K562 (cell line): ENCODE measurements at regions not wholly inside any gene's neighbourhood (a gene's known extent, or its start where the extent isn't known, plus 50 kb on each side); places are given as distances from the start of the nearest gene placed in this dataset.

Experiments
- ATAC-seq: fragments of 200-7000 bp; cut with Tn5 transposase; 3 replicates; pipeline ENCODE4 v1.9.1; 2020; ENCODE audit warnings: moderate library complexity
- BruUV-seq: library from RNA; stranded (reverse); fragments of 400-500 nt; replicated peaks from 2 replicates; lab custom pipeline; 2021; lab: Mats Ljungman, UMichigan
- CTCF ChIA-PET: fragments of 300-600 bp; formaldehyde crosslinking; extraction: SDS; loops from one replicate; lab custom pipeline; 2021; ENCODE audit warnings: low intra/inter-chr PET ratio; lab: Yijun Ruan, JAX
- POLR2A ChIA-PET: fragments of 300-600, 350-650 bp; sonication (Branson Sonifier 250); formaldehyde crosslinking; extraction: SDS; loops from one replicate; lab custom pipeline; 2021; ENCODE audit warnings: antibody characterized with exemption, inconsistent platforms; lab: Yijun Ruan, JAX
- DNase-seq, 4 experiments: peaks; one replicate each; pipeline versions ENCODE4 v3.0.0 to v3.0.0-alpha.2; 2011 to 2018; ENCODE audit warnings: low spot score in 3 of 4, mixed read lengths in 3 of 4; ENCODE audit errors: extremely low read depth in 1 of 4
- FAIRE-seq: peaks from 2 replicates; lab custom pipeline; 2011; peaks lifted over from hg19 to GRCh38; lab: Jason Lieb, UNC
- H2AFZ ChIP-seq: 2 replicates; pipeline ENCODE4 v1.6.0; 2011; ENCODE audit warnings: low read depth, low read length, control low read depth, inconsistent platforms
- H3K27ac ChIP-seq: fragments of 200-600 bp; 3 replicates; pipeline ENCODE4 v1.8.0; 2011; ENCODE audit warnings: low read depth, mild to moderate bottlenecking, control low read depth, inconsistent platforms, low read length, moderate library complexity, mixed read lengths; ENCODE audit errors: extremely low read depth
- H3K27me3 ChIP-seq, 2 experiments: fragments of 300-600 bp in 1 of 2; 2 replicates in 1 of 2; 3 replicates in 1 of 2; pipeline versions ENCODE4 v1.6.0 to v1.8.0; 2011; ENCODE audit warnings: inconsistent platforms in 2 of 2, low read length in 2 of 2, mild to moderate bottlenecking in 1 of 2, mixed read lengths in 1 of 2, moderate library complexity in 1 of 2; ENCODE audit not compliant: control insufficient read depth in 2 of 2, insufficient read depth in 2 of 2
- H3K36me3 ChIP-seq: fragments of 300-600 bp; 3 replicates; pipeline ENCODE4 v1.8.0; 2011; ENCODE audit warnings: mild to moderate bottlenecking, low read length, inconsistent platforms; ENCODE audit not compliant: control insufficient read depth, insufficient read depth
- H3K4me1 ChIP-seq, 2 experiments: fragments of 200-600 bp in 1 of 2; replicated peaks in 1 of 2; 2 replicates in 1 of 2; 3 replicates in 1 of 2; pipeline versions ENCODE4 v1.5.1 to v1.8.0; 2011; ENCODE audit warnings: inconsistent platforms in 2 of 2, low read length in 2 of 2, mild to moderate bottlenecking in 1 of 2, mixed read lengths in 1 of 2, moderate library complexity in 1 of 2; ENCODE audit not compliant: control insufficient read depth in 2 of 2, insufficient read depth in 2 of 2
- H3K4me2 ChIP-seq: 2 replicates; pipeline ENCODE4 v1.6.1; 2011; ENCODE audit warnings: low read length, control low read depth, inconsistent platforms, mixed read lengths; ENCODE audit not compliant: insufficient read depth
- H3K4me3 ChIP-seq: fragments of 200-600 bp; sonication (generic), shearing (Covaris generic); 2 replicates; pipeline ENCODE4 v1.5.1; 2016; ENCODE audit warnings: control low read depth, inconsistent platforms
- H3K79me2 ChIP-seq: fragments of 200-600 bp; 3 replicates; pipeline ENCODE4 v1.8.0; 2011; ENCODE audit warnings: low read length, inconsistent platforms; ENCODE audit not compliant: control insufficient read depth, insufficient read depth
- H3K9ac ChIP-seq, 2 experiments: 2 replicates each; pipeline versions ENCODE4 v1.6.0 to v1.6.1; 2011; ENCODE audit warnings: low read depth in 2 of 2, low read length in 2 of 2, control low read depth in 1 of 2, inconsistent platforms in 1 of 2, mild to moderate bottlenecking in 1 of 2, mixed read lengths in 1 of 2; ENCODE audit not compliant: insufficient read depth in 1 of 2
- H3K9me1 ChIP-seq: one replicate; pipeline ENCODE4 v1.6.0; 2011; ENCODE audit warnings: inconsistent platforms, mild to moderate bottlenecking, low read length, moderate library complexity; ENCODE audit not compliant: control insufficient read depth, insufficient read depth
- H3K9me3 ChIP-seq: replicated peaks from 2 replicates; pipeline ENCODE4 v1.5.1; 2011; ENCODE audit warnings: low read depth, low read length, inconsistent platforms; ENCODE audit not compliant: control insufficient read depth, insufficient read depth
- H4K20me1 ChIP-seq: replicated peaks from 2 replicates; pipeline ENCODE4 v1.6.1; 2011; ENCODE audit warnings: low read length, inconsistent platforms, mixed read lengths; ENCODE audit not compliant: control insufficient read depth, insufficient read depth
- FOXK2 ChIP-seq, 2 experiments: fragments of 450-650 bp; IDR thresholded peaks in 1 of 2; conservative IDR thresholded peaks in 1 of 2; 2 replicates each; pipeline ENCODE4 v1.6.1; 2016; ENCODE audit warnings: low read depth in 2 of 2, mild to moderate bottlenecking in 1 of 2
- GATAD2B ChIP-seq: fragments of 450-650 bp; IDR thresholded peaks from 2 replicates; pipeline ENCODE4 v1.6.1; 2017; ENCODE audit warnings: mild to moderate bottlenecking, borderline replicate concordance
- IFI16 ChIP-seq: fragments of 250-450 bp; sonication (Bioruptor Pico); IDR thresholded peaks from 2 replicates; pipeline ENCODE4 v2.1.2; 2022; ENCODE audit warnings: mild to moderate bottlenecking, inconsistent platforms
- ILK ChIP-seq: fragments of 450-650 bp; IDR thresholded peaks from 2 replicates; pipeline ENCODE4 v1.6.1; 2016; ENCODE audit warnings: missing genetic modification characterization, low read depth, mild to moderate bottlenecking, missing compliant biosample characterization, moderate library complexity, borderline replicate concordance
- MCM2 ChIP-seq: fragments of 450-650 bp; IDR thresholded peaks from 2 replicates; pipeline ENCODE4 v1.6.1; 2017; ENCODE audit warnings: low read depth, mild to moderate bottlenecking
- MNT ChIP-seq, 2 experiments: fragments of 450-650 bp; conservative IDR thresholded peaks; 2 replicates each; pipeline ENCODE4 v1.6.1; 2017; ENCODE audit warnings: mild to moderate bottlenecking in 2 of 2, moderate library complexity in 2 of 2
- TAL1 ChIP-seq: fragments of 450-650 bp; IDR thresholded peaks from 2 replicates; pipeline ENCODE4 v1.6.1; 2016; ENCODE audit warnings: mild to moderate bottlenecking
- TSC22D4 ChIP-seq: fragments of 450-650 bp; IDR thresholded peaks from 2 replicates; pipeline ENCODE4 v1.6.1; 2016; ENCODE audit warnings: missing genetic modification characterization, missing biosample characterization, control low read depth
- ZBTB9 ChIP-seq: fragments of 450-650 bp; formaldehyde crosslinking; IDR thresholded peaks from 2 replicates; pipeline ENCODE4 v1.4.0; 2020; ENCODE audit warnings: mild to moderate bottlenecking, moderate library complexity
- ZNF551 ChIP-seq: fragments of 250-450 bp; sonication (Bioruptor Pico); IDR thresholded peaks from 2 replicates; pipeline ENCODE4 v1.5.0; 2021; ENCODE audit warnings: mild to moderate bottlenecking, moderate library complexity
- ZNF696 ChIP-seq: fragments of 250-450 bp; sonication (Bioruptor Pico); conservative IDR thresholded peaks from 2 replicates; pipeline ENCODE4 v1.4.0; 2020; ENCODE audit warnings: mild to moderate bottlenecking, moderate library complexity
- WGBS: fragments of 100-300 bp; shearing (Covaris generic); methylation state at CpG from one replicate; pipeline ENCODE4 v1.1.6; 2016; ENCODE audit warnings: low coverage, mixed read lengths; ENCODE audit not compliant: insufficient coverage; ENCODE audit errors: missing lambda C conversion rate; 5-methylcytosine and 5-hydroxymethylcytosine counted together
- in situ Hi-C: fragments of 300-500 bp; cut with MboI; formaldehyde crosslinking; loops from 4 replicates; pipeline ENCODE4 v1.15.0; 2018; ENCODE audit warnings: inconsistent platforms, mixed read lengths
- intact Hi-C: fragments of 100-400 bp; cut with micrococcal nuclease; formaldehyde crosslinking; loops from 2 replicates; pipeline ENCODE4 v1.14.2; 2022
- TF ChIP-seq, protein P1 (sequence below): fragments of 450-650 bp; IDR thresholded peaks from 2 replicates; pipeline ENCODE4 v1.6.1; 2017; ENCODE audit warnings: mild to moderate bottlenecking, moderate library complexity

GRCh38 chr5:164306662-164307061 lies 801.2 kb downstream of the MAT2B start:
- Histone ChIP-seq H3K9me1 (no peaks in the 10 kb centered on the region), H4K20me1 (no peaks in the 10 kb centered on the region), H3K27me3 (no peaks in the 10 kb centered on the region), H3K36me3 (no peaks in the 10 kb centered on the region), H3K9ac (no peak overlapping the region), H3K4me3 (no peak overlapping the region), H3K9me3 (no peaks in the 10 kb centered on the region), H3K27ac (no peak overlapping the region), H3K79me2 (no peaks in the 10 kb centered on the region), H3K4me2 (no peak overlapping the region), H3K4me1 (no peaks in the 10 kb centered on the region), H2AFZ (no peak overlapping the region)
- POLR2A ChIA-PET, result interaction anchor here (0.6 kb wide), 1 partner anchor 187 kb away, joined by 4 read pairs; no protein-coding TSS in a partner anchor
- DNase-seq, result no peak
- FAIRE-seq, result no peak
- in situ Hi-C loops, result no loop called here
- no peak; the same call in 2 of the 3 replicates for ATAC-seq
- BruUV-seq, result no TSS peak
- CTCF ChIA-PET, result no interaction called here
- no peak for TF ChIP-seq MCM2
- no peak for TF ChIP-seq TSC22D4
- TF ChIP-seq TAL1, result no peak
- no peak for TF ChIP-seq IFI16 (CRISPR knock-in tag)
- no peak for TF ChIP-seq ILK (tag)
- TF ChIP-seq ZNF551 (CRISPR knock-in tag), result no peak
- TF ChIP-seq FOXK2 (conservative IDR thresholded peaks at IDR 0.05 in 1 of 2, IDR thresholded peaks at IDR 0.05 in 1 of 2; ENCODE audit: low read depth in 2 of 2), result no peak
- no peak for TF ChIP-seq ZNF696 (CRISPR knock-in tag)
- TF ChIP-seq GATAD2B, result no peak
- TF ChIP-seq, protein P1, sequence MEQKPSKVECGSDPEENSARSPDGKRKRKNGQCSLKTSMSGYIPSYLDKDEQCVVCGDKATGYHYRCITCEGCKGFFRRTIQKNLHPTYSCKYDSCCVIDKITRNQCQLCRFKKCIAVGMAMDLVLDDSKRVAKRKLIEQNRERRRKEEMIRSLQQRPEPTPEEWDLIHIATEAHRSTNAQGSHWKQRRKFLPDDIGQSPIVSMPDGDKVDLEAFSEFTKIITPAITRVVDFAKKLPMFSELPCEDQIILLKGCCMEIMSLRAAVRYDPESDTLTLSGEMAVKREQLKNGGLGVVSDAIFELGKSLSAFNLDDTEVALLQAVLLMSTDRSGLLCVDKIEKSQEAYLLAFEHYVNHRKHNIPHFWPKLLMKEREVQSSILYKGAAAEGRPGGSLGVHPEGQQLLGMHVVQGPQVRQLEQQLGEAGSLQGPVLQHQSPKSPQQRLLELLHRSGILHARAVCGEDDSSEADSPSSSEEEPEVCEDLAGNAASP, result no peak
- TF ChIP-seq ZBTB9 (CRISPR knock-in tag), result no peak
- no peak for TF ChIP-seq MNT (conservative IDR thresholded peaks at IDR 0.05)
- 52% methylated on average over 3 of the region's 3 CpGs for WGBS
- intact Hi-C loops, result no loop called here
